Fibroblast of villous mesenchyme (primary cell): ENCODE measurements at regions not wholly inside any gene's neighbourhood (a gene's known extent, or its start where the extent isn't known, plus 50 kb on each side); places are given as distances from the start of the nearest gene placed in this dataset.

Source experiments
- DNase-seq: peaks from one replicate; pipeline ENCODE4 v3.0.0-alpha.2; 2010; ENCODE audit warnings: low read depth
- H3K4me3 ChIP-seq: 2 replicates; pipeline ENCODE4 v1.5.1; 2011; ENCODE audit warnings: low read depth, mild to moderate bottlenecking, low read length
- TF ChIP-seq, protein P1 (sequence below): IDR thresholded peaks from 2 replicates; pipeline ENCODE4 v1.5.1; 2012; ENCODE audit warnings: low read depth, mild to moderate bottlenecking, low read length; ENCODE audit not compliant: insufficient read depth

GRCh38 chr16:48448841-48449481 is 63.7 kb upstream of the SIAH1 start:
- no peak for DNase-seq

DNA sequence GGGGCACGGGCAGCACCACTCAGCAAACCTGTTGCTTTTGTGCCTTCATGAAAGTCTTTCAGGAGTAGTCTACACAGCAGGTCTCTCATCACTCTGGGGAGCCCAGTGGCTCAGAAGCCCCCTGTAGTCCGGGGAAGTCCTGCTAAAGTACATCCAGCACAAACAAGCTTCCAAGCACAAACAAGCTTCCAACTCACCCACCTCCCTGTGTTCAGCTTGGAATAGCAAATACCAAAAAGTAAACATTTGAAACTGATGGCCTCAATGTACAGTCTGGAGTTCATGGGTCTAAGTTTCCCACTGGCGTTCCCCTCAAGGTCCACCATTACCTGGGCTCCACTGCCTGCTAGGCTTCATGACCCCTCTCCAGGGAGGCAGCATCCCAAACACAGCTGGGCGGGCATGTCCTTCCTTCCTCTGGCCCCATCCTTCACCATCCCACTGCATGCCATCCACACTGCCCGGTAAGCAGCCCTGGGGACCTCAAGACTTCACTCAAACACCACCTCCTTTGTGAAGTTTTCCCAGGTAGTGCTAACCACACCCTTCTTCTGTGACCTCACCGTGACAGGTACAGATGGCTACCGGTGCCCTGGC is 62.8 kb upstream of the SIAH1 start:
- TF ChIP-seq, protein P1, sequence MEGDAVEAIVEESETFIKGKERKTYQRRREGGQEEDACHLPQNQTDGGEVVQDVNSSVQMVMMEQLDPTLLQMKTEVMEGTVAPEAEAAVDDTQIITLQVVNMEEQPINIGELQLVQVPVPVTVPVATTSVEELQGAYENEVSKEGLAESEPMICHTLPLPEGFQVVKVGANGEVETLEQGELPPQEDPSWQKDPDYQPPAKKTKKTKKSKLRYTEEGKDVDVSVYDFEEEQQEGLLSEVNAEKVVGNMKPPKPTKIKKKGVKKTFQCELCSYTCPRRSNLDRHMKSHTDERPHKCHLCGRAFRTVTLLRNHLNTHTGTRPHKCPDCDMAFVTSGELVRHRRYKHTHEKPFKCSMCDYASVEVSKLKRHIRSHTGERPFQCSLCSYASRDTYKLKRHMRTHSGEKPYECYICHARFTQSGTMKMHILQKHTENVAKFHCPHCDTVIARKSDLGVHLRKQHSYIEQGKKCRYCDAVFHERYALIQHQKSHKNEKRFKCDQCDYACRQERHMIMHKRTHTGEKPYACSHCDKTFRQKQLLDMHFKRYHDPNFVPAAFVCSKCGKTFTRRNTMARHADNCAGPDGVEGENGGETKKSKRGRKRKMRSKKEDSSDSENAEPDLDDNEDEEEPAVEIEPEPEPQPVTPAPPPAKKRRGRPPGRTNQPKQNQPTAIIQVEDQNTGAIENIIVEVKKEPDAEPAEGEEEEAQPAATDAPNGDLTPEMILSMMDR = no peak
- no peak overlapping the region for H3K4me3 ChIP-seq
- DNase-seq = no peak

More at GRCh38 chr16:48448841-48449481, 63.7 kb upstream of the SIAH1 start:
- TF ChIP-seq, protein P1 = no peak
- no peak overlapping the region for H3K4me3 ChIP-seq

DNA sequence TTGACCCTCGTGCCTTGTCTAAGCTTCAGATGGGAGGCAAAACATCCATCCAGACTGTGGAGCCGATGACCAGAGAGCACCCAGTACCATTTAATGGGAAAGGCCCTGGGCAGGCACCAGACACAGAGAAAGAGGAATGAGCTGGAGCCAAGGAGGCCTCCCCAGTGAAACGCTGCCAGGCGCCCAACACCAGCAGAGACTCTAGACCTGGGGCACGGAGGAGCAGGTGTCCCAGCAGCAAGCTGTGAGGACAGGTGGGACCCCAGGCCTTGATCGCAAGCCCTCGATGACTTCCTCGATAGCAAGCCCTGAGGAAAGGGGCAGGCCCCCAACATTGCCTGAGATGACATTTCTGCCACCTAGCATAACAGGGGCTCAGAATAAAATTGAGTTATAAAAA is 62.2 kb upstream of the SIAH1 start:
- no peak for DNase-seq
- H3K4me3 ChIP-seq = no peak overlapping the region
- TF ChIP-seq, protein P1 = no peak

- no peak for DNase-seq
- TF ChIP-seq, protein P1 = no peak
- no peak overlapping the region for H3K4me3 ChIP-seq
These were observed 61.3 kb upstream of the SIAH1 start for GRCh38 chr16:48446534-48446920.

DNA sequence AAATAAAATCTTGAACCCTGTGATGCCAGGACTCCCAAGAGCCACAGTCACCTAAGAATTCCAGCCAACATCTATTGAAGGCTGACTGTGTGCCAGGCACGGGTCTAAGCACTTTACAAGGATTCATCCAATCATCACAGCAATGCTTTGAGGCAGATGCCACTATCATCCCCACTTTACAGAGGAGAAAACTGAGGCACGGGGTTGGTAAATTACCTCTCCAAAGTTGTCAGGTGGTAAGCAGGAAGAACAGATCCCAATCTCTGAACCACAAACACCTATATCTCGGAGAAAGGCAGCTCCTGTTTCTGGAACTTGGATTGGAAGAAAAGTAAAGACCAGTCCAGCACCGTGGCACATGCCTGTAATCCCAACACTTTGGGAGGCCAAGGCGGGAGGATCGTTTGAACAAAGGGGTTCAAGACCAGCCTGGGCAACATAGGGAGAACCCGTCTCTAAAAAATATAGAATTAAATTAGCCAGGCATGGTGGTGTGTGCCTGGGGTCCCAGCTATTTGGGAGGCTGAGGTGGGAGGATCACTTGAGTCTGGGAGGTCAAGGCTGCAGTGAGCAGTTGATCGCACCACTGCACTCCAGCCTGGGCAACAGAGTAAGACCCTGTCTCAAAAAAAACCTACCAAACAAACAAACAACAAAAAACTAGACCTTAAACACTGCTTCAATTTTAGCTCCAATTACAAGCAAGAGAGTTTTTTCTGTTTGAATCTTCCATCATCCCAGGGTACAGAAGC is 60.7 kb upstream of the SIAH1 start:
- TF ChIP-seq, protein P1 = no peak
- DNase-seq = no peak

DNA sequence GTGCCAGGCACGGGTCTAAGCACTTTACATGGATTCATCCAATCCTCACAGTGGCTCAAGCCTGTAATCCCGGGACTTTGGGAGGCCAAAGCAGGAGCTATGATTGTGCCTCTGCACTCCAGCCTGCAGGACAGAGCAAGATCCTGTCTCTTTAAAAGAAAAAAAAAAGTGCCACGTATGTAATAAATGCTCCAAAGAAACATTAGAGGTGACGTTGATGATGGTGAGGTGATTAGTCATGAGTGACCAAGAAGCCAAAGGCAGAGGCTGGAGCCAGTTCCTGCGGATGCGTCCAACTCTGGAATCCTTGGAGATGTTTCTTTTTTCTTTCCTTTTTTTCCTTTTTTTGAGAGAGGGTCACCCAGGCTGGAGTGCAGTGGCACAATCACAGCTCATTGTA is 59.4 kb upstream of the SIAH1 start:
- peak; percentile 79 for DNase-seq
- no peak overlapping the region for H3K4me3 ChIP-seq
- TF ChIP-seq, protein P1 = no peak

More for the DNA sequence above, 60.7 kb upstream of the SIAH1 start:
- H3K4me3 ChIP-seq = no peak overlapping the region
